Activated naive CD8-positive, alpha-beta T cell treated with anti-CD3 and anti-CD28 coated beads, Interleukin-2, amount 50 U/mL, for 24 hours (primary cell): ENCODE measurements at regions not wholly inside any gene's neighbourhood (a gene's known extent, or its start where the extent isn't known, plus 50 kb on each side); places are given as distances from the start of the nearest gene placed in this dataset.

ENCODE experiments used
- ATAC-seq: fragments of 150-1000 bp; cut with Tn5 transposase; one replicate; pipeline ENCODE4 v1.10.0; 2021
- DNase-seq: peaks from one replicate; pipeline ENCODE4 v3.0.0; 2021
- H3K27ac Mint-ChIP-seq: one replicate; pipeline ENCODE4 v1.8.0; 2021; ENCODE audit warnings: mild to moderate bottlenecking, mixed read lengths
- H3K27me3 Mint-ChIP-seq: one replicate; pipeline ENCODE4 v1.8.0; 2021; ENCODE audit warnings: mixed read lengths
- H3K36me3 Mint-ChIP-seq: one replicate; pipeline ENCODE4 v1.8.0; 2021; ENCODE audit warnings: low read depth, mixed read lengths
- H3K4me1 Mint-ChIP-seq: one replicate; pipeline ENCODE4 v1.8.0; 2021; ENCODE audit warnings: mixed read lengths
- H3K4me3 Mint-ChIP-seq: one replicate; pipeline ENCODE4 v1.8.0; 2021; ENCODE audit warnings: mild to moderate bottlenecking, moderate library complexity, mixed read lengths
- H3K9me3 Mint-ChIP-seq: one replicate; pipeline ENCODE4 v1.8.0; 2021; ENCODE audit warnings: mixed read lengths

- no peak overlapping the region for H3K27ac Mint-ChIP-seq
- no peaks in the 10 kb centered on the region for H3K36me3 Mint-ChIP-seq
- H3K4me1 Mint-ChIP-seq: no peaks in the 10 kb centered on the region
- H3K4me3 Mint-ChIP-seq: no peak overlapping the region
- peaks cover 2% of the 10 kb centered on the region for H3K27me3 Mint-ChIP-seq
- H3K9me3 Mint-ChIP-seq: no peaks in the 10 kb centered on the region
- no peak for DNase-seq
- no peak for ATAC-seq
Measured at GRCh38 chr6:99761711-99762110, 155.1 kb downstream of the PRDM13 start.

- no peaks in the 10 kb centered on the region for H3K9me3 Mint-ChIP-seq
- H3K4me1 Mint-ChIP-seq: no peaks in the 10 kb centered on the region
- H3K36me3 Mint-ChIP-seq: no peaks in the 10 kb centered on the region
- H3K4me3 Mint-ChIP-seq: no peak overlapping the region
- H3K27ac Mint-ChIP-seq: no peak overlapping the region
- no peaks in the 10 kb centered on the region for H3K27me3 Mint-ChIP-seq
- ATAC-seq (no peak), DNase-seq (no peak)
Measured at GRCh38 chr6:99768166-99768565, 161.5 kb downstream of the PRDM13 start.

DNA sequence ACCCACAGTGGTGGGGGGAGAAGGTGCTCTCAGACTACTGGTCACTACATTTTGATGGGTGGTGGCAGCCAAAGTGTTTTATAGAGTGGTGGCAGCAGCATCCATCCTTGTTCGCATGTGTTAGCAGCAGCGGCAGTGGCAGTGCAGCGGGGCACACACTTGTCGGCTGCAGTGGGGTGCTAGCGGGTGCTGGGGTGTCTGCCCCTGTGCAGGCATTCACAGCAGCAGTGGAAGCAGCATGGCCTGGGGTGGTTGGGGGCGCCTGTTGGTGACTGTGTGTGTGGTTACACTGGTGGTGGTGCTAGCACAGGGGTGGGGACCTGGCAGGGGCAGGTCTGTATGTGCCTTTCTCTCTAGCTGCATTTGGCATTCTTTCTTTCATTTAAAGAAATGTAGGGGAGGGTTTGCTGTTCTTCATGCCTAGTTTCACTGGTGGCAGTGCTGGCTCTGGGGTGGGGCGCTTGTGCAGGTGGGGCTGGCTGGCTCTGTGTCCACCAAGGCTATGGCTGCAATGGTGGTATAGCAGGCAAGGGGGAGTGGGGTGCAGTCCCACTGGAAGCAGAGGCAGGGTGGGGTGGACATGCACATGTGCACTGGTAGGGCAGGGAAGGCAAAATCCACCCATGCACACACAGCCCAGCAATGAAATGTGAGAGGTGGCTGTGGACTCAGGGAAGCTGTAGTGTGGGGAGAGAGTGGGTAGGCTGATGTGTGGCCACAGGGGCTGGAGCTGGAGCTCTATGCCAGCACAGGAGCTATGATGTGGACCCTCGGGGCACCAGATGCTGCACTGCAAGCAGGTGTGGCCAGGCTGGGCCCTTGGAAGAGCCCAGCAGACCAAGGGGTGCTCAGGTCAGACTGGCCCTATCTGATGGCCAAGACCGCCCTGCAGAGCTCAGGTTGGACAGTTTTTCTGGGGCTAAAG lies 173.3 kb downstream of the PRDM13 start:
- DNase-seq (no peak), ATAC-seq (no peak)
- Mint-ChIP-seq H3K27me3 (peaks cover 41% of the 10 kb centered on the region), H3K4me1 (no peaks in the 10 kb centered on the region), H3K9me3 (no peaks in the 10 kb centered on the region), H3K4me3 (no peak overlapping the region), H3K36me3 (no peaks in the 10 kb centered on the region), H3K27ac (no peak overlapping the region)

- Mint-ChIP-seq H3K4me1 (no peaks in the 10 kb centered on the region), H3K9me3 (no peaks in the 10 kb centered on the region), H3K4me3 (no peak overlapping the region), H3K27me3 (peaks cover 40% of the 10 kb centered on the region), H3K36me3 (no peaks in the 10 kb centered on the region), H3K27ac (no peak overlapping the region)
- DNase-seq (no peak), ATAC-seq (no peak)
Measured at GRCh38 chr6:99780556-99780885, 173.9 kb downstream of the PRDM13 start.

DNA sequence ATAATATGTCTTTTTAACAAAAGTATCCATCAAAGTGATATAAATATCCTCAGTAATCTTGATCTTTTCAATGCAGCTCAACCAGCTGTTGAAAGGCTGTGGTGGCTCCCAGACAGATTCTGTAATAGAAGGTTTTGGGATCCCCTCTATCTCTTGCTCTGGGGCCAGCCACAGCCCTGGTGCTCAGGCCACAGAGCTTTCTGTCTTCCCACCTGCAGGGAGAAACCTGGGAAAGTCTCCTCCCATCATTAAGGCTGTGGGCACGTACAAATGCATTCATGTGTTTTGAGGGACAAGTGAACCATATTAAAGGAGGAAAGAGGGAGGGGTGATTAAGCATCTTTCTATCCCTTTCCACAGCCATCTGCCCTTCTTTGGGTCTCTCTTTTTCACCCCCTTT lies 183.1 kb downstream of the PRDM13 start:
- Mint-ChIP-seq H3K27me3 (peaks cover 21% of the 10 kb centered on the region), H3K27ac (no peak overlapping the region), H3K4me1 (no peaks in the 10 kb centered on the region), H3K4me3 (no peak overlapping the region), H3K36me3 (no peaks in the 10 kb centered on the region), H3K9me3 (no peaks in the 10 kb centered on the region)
- ATAC-seq (no peak), DNase-seq (no peak)

DNA sequence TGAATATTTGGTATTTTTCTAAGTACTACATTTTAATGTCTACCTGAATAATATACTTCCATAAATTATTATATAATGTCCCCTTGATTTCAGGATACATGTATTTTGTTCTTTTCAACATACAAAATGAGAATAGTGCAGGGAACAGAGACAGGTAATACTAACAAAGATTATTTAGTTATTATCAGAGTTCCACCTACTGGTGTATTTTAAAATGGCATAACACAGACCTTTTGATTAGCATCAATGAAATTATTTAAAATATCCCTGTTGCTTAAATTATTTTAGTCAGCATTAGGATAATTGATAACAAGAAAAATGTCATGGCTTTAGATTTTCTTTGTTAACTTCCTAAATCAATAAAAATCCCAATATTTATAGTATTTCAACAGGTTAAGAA lies 184.0 kb downstream of the PRDM13 start:
- Mint-ChIP-seq H3K4me3 (no peak overlapping the region), H3K27ac (no peak overlapping the region), H3K9me3 (no peaks in the 10 kb centered on the region), H3K4me1 (no peaks in the 10 kb centered on the region), H3K27me3 (peaks cover 26% of the 10 kb centered on the region), H3K36me3 (no peaks in the 10 kb centered on the region)
- ATAC-seq: no peak
- no peak for DNase-seq

DNA sequence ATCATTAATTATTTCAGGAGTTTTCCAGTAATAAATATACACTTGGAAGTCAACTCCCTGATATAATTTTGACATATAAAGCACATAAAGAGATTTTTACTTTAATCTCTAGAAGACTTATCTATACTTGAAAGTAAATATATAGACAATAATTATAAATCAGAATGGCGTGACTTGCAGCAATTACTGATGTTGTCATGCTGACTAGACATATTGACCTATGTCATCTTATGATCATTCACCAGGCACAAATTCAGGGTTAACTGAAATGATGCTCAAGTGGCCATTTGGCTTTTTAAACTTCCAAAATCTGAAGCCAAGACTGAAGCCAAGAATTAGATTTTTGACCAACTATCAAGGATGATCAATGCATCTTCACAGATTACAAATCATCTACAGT lies 192.2 kb downstream of the MCHR2 start:
- no peak overlapping the region for H3K27ac Mint-ChIP-seq
- no peak overlapping the region for H3K4me3 Mint-ChIP-seq
- H3K9me3 Mint-ChIP-seq: no peaks in the 10 kb centered on the region
- H3K27me3 Mint-ChIP-seq: peaks cover 10% of the 10 kb centered on the region
- DNase-seq (no peak), ATAC-seq (no peak)
- H3K36me3 Mint-ChIP-seq: no peaks in the 10 kb centered on the region
- no peaks in the 10 kb centered on the region for H3K4me1 Mint-ChIP-seq

DNA sequence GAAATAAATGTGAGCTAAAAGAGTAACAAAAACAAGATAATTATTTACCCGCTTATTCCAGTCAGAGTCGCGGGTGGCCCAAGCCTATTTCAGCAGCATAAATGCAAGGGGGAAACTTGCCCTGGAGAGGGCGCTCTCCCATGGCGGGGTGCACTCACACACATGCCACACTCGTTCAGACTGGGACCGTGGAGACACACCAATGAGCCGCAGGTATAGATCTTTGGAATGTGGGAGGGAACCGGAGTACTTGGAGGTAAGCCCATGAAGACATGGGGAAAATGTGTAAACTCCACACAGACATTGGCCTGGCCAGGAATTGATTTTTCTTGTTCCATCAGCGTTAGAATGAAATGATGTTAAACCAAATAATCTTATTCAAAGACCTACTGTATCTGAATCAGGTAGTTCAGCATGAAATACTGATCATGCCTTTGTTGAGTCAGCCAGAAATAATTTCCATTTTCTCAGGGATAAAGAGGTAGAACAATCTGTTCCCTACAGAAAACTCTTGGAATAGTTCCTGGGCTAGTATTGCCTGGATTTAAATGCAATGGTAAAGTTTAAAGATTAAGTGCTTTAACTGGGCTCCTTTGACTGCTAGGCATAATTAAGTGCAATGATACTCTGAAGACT lies 191.5 kb downstream of the MCHR2 start:
- Mint-ChIP-seq H3K4me1 (no peaks in the 10 kb centered on the region), H3K27me3 (peaks cover 12% of the 10 kb centered on the region), H3K4me3 (no peak overlapping the region), H3K9me3 (no peaks in the 10 kb centered on the region), H3K36me3 (no peaks in the 10 kb centered on the region), H3K27ac (no peak overlapping the region)
- DNase-seq: no peak
- no peak for ATAC-seq

DNA sequence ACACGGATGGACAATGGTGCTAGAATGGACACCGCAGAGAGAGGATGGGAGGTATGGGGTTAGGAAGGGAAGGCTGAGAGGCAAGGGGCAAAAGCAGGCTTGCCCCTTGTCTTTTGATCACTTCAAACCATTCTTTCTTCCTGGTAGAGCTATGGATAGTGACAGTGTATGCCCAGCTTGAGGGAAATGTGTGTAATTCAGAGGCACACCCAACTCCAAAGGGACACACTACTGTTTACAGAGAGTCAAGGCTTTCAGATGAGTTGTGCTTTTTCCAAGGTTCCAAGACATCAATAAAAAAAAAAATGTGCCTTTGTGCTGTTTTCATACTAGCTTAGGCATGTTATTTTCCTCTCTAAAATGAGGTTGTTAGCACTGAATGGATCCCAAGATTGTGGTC lies 185.0 kb downstream of the MCHR2 start:
- no peaks in the 10 kb centered on the region for H3K4me1 Mint-ChIP-seq
- H3K36me3 Mint-ChIP-seq: no peaks in the 10 kb centered on the region
- DNase-seq: no peak
- H3K4me3 Mint-ChIP-seq: no peak overlapping the region
- peaks cover 24% of the 10 kb centered on the region for H3K27me3 Mint-ChIP-seq
- no peak for ATAC-seq
- no peak overlapping the region for H3K27ac Mint-ChIP-seq
- no peaks in the 10 kb centered on the region for H3K9me3 Mint-ChIP-seq

DNA sequence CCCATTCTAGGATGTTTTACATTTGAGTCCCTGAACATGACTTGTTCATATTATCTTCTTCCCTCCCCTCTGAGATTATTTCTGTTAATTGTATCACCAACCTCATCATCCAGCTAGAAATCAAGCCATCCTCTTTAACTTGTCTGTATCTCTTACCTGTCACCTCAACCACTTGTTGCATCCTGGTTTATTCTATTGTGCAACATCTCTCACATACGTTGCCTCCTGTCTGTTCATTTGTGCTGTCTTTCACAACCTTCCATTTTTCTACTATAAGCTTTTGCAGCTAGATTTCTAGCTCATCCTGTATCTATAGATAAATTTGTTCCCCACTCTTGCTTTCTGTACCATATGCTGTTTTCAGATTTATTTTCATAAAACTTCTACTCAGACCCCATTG lies 183.7 kb downstream of the MCHR2 start:
- Mint-ChIP-seq H3K4me1 (no peaks in the 10 kb centered on the region), H3K9me3 (no peaks in the 10 kb centered on the region), H3K36me3 (no peaks in the 10 kb centered on the region), H3K4me3 (no peak overlapping the region), H3K27ac (no peak overlapping the region), H3K27me3 (peaks cover 24% of the 10 kb centered on the region)
- ATAC-seq (no peak), DNase-seq (no peak)

DNA sequence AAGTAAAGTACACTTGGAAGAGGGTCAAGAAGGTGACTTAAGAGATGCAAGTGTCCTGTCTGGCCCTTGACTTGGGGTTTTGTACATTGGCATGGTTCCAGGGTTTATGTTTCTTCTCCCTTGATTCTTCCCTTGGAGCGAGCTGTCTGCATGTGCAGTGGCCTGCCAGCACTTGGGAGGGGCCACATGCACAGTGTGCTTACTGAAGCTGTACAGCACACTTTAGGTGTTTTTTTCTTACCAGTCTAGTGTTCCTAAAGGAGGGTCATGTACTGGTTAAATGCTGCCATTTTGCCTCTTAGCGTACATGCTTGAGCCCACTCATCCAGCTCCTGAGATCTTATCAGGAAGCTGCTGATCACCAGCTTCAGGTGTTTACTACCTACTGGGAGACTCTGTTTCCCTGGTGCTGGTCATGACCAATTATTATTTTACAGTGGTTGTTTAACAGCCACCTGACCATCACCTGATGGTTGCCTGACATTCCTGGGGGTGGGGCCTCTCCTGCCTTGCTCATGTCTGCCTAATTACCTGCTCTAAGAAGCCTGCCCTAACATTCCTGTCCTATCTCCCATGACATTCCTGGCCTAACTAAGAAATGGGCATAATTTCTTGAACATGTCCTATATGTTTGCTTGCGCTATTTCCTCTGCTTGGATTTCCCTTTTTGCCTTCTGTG lies 182.9 kb downstream of the MCHR2 start:
- DNase-seq: no peak
- Mint-ChIP-seq H3K4me3 (no peak overlapping the region), H3K27me3 (peaks cover 21% of the 10 kb centered on the region), H3K4me1 (no peaks in the 10 kb centered on the region), H3K36me3 (no peaks in the 10 kb centered on the region), H3K27ac (no peak overlapping the region), H3K9me3 (no peaks in the 10 kb centered on the region)
- ATAC-seq: no peak

- Mint-ChIP-seq H3K36me3 (no peaks in the 10 kb centered on the region), H3K4me1 (no peaks in the 10 kb centered on the region), H3K9me3 (no peaks in the 10 kb centered on the region), H3K27me3 (peaks cover 23% of the 10 kb centered on the region), H3K4me3 (no peak overlapping the region), H3K27ac (no peak overlapping the region)
- ATAC-seq (no peak), DNase-seq (no peak)
Measured at GRCh38 chr6:99811636-99812035, 182.4 kb downstream of the MCHR2 start.

DNA sequence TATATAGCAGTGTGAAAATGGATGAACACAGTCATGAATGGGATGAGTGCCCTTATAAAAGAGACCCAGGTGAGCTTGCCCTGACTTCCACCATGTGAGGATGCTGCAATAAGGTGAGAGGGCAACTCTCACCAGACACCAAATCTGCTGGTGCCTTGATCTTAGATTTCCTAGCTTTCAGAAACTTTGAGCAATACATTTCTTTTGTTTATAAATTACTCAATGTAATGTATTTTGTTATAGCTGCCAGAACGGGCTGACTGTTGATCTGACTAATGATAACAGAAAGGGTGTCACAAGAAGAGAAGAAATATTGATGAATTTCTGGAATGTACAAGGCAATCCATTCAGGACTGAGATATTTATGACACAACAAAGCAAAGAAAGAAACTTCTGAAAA lies 180.5 kb downstream of the MCHR2 start:
- Mint-ChIP-seq H3K27me3 (peaks cover 16% of the 10 kb centered on the region), H3K4me1 (no peaks in the 10 kb centered on the region), H3K9me3 (no peaks in the 10 kb centered on the region), H3K27ac (no peak overlapping the region), H3K4me3 (no peak overlapping the region), H3K36me3 (no peaks in the 10 kb centered on the region)
- ATAC-seq: no peak
- DNase-seq: no peak

DNA sequence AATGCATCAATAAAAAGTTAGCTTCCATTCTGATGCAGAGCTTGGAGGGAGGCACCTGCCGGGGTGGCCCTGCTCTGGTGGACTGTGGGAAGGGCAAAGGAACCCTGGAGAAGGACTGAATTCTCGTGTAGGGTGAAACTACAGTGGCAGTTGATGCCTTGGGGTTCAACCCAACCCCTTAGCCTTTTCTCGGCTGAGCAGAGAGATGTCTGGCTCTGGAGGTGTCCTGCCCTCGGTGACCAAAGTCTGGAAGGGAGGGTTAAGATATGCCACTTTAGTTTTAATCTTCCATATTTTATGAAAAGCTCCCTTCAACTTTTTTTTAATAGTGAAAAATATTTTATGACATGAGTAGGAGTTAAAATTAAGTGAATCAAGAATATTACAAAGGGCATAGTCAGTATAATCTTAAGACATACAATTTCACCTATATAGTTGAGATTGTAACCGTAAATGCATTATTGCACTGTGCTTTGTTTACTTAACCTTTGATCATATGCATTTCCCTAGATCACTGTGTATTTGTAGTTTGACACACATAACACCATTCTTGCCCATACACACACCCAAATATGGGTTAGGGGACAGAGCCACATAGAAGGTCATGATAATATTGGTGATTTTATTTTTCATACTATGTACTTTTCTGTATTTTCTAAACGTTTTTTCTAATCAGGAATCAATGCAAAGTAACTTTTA lies 179.6 kb downstream of the MCHR2 start:
- Mint-ChIP-seq H3K4me1 (no peaks in the 10 kb centered on the region), H3K4me3 (no peak overlapping the region), H3K9me3 (no peaks in the 10 kb centered on the region), H3K36me3 (no peaks in the 10 kb centered on the region), H3K27me3 (peaks cover 14% of the 10 kb centered on the region), H3K27ac (no peak overlapping the region)
- DNase-seq: no peak
- ATAC-seq: no peak

- Mint-ChIP-seq H3K36me3 (no peaks in the 10 kb centered on the region), H3K27me3 (peaks cover 18% of the 10 kb centered on the region), H3K4me3 (no peak overlapping the region), H3K4me1 (no peaks in the 10 kb centered on the region), H3K27ac (no peak overlapping the region), H3K9me3 (no peaks in the 10 kb centered on the region)
- DNase-seq (no peak), ATAC-seq (no peak)
Measured at GRCh38 chr6:99816795-99817194, 177.2 kb downstream of the MCHR2 start.
